A673 (cell line): ENCODE measurements at regions not wholly inside any gene's neighbourhood (a gene's known extent, or its start where the extent isn't known, plus 50 kb on each side); places are given as distances from the start of the nearest gene placed in this dataset.

Experiments
- CTCF ChIP-seq: fragments of 300-800, 200-600 bp; sonication (generic); conservative IDR thresholded peaks from 2 replicates; pipeline ENCODE4 v1.5.1; 2017; ENCODE audit warnings: low read depth, mild to moderate bottlenecking, antibody characterized with exemption, low read length, moderate library complexity, mixed read lengths
- EZH2 ChIP-seq: fragments of 200-600 bp; sonication (generic); IDR thresholded peaks from 2 replicates; pipeline ENCODE4 v1.6.1; 2017; ENCODE audit warnings: borderline replicate concordance, low read depth, mild to moderate bottlenecking, mixed read lengths, antibody characterized with exemption, low read length; ENCODE audit not compliant: poor library complexity, severe bottlenecking

GRCh38 chr1:226486161-226486560, 62.4 kb upstream of the STUM start:
- TF ChIP-seq CTCF (no peak), EZH2 (no peak)
